ENCODE measurements at regions not wholly inside any gene's neighbourhood (a gene's known extent, or its start where the extent isn't known, plus 50 kb on each side); places are given as distances from the start of the nearest gene placed in this dataset.
"Not testable (repeated sequence)": the region's sequence is repeated elsewhere in the genome, so short reads cannot be mapped to it uniquely, and the experiment has no call there.

- DNase-seq = no peak
These were observed 185.0 kb upstream of the NRXN3 start for GRCh38 chr14:77985211-77985615.

- DNase-seq = no peak
These were observed 183.4 kb upstream of the NRXN3 start for GRCh38 chr14:77986773-77987172.

GRCh38 chr14:77988096-77988870 lies 181.9 kb upstream of the NRXN3 start:
- DNase-seq = no peak

- no peak for DNase-seq
These were observed 181.2 kb upstream of the NRXN3 start for GRCh38 chr14:77988970-77989369.

GRCh38 chr14:77989441-77989991 lies 180.7 kb upstream of the NRXN3 start:
- DNase-seq = no peak

DNA sequence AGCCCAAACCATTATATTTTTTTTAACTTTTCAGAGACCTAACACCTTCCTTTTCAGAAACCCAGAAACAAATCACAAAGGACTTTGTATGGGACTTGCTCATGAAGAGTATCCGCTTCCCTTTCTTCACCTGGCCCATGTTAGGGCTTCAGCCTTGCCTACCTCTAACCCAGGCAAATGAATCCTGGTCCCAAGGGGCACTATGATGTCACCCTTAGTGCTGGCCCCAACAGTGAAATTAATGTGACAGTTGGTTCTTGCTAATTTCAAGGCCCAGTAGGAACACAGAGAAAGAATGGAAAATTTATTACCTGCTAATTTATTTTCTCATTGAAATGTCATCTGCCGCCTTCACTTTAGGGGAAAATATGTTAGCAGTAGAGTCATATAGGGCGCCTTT lies 179.8 kb upstream of the NRXN3 start:
- DNase-seq = no peak

DNA sequence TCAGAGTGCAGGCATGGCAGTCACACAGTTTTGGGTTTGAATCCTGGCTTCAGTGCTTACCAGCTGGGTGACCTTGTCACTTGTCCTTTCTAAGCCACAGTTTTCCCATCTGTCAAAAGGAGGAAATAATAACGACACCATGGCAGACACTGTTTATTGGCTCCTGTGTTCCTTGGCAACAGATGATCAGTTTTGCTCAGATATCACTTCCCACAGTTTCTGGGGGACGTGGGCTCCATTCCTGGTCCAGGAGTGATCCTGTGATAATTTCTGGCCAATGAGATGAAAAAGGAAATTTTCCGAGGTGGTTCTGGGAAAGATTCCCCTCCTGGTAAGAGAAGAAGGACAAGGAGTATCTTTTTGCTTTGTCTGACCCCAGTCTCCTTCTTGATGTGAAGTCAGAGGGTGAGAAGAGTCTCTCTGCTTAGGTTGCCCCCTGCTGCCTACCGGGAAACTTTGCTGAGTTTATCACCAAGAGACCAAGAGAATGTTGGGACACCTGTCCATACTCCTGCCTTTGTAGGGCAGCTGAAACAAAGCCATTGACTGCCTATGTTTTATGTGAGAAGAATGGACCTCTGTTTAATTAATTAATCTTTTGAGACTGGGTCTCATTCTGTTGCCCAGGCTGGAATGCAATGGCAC lies 178.9 kb upstream of the NRXN3 start:
- DNase-seq = no peak

- DNase-seq = no peak
These were observed 164.8 kb upstream of the NRXN3 start for GRCh38 chr14:78005325-78005724.

DNA sequence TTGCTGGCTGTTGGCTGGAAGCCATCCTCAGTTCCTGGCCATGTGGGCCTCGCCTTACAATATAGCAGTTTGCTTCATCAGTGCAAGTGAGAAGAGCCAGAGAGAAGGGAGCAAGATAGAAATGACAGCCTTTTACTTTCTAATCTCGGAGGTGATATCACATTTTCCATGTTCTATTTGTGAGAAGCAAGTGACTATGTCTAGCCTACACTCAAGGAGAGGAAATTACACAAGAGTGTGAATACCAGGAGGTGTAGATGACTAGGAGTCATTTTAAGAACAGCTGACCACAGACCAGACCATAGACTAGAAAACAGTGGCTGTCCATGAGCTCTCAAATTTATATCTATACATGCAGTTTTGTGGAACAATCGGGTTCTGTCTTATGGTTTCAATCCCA lies 163.0 kb upstream of the NRXN3 start:
- no peak for DNase-seq

GRCh38 chr14:78010688-78011087 lies 159.5 kb upstream of the NRXN3 start:
- no peak for DNase-seq

DNA sequence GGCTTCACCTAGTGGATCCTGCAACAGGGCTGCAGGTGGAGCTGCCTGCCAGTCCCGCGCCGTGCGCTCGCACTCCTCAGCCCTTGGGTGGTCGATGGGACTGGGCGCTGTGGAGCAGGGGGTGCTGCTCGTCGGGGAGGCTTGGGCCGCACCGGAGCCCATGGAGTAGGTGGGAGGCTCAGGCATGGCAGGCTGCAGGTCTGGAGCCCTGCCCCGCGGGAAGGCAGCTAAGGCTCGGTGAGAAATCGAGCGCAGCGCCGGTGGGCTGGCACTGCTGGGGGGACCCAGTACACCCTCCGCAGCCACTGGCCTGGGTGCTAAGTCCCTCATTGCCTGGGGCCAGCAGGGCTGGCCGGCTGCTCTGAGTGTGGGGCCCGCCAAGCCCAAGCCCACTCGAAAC lies 156.3 kb upstream of the NRXN3 start:
- DNase-seq = not testable (repeated sequence)

DNA sequence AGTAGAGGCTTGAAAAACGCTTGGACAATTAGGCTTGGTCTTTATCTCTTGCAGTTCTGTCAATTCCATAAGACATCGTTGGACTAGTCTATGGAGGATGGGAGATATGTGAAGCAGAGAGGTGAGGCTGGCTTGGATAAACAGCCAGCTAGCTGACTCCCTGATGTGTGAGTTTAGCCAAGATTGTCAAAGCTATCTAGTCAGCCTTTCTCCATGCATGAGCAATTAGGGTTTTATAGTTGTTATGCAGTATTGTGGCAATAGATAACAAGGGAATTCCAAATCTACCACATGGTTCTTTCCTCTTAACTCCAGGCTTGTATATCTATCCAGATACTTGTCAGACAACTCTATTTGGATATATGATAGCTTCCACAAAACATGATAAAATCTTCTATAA lies 153.6 kb upstream of the NRXN3 start:
- DNase-seq = no peak

- DNase-seq = no peak
These were observed 151.9 kb upstream of the NRXN3 start for GRCh38 chr14:78018283-78018682.

DNA sequence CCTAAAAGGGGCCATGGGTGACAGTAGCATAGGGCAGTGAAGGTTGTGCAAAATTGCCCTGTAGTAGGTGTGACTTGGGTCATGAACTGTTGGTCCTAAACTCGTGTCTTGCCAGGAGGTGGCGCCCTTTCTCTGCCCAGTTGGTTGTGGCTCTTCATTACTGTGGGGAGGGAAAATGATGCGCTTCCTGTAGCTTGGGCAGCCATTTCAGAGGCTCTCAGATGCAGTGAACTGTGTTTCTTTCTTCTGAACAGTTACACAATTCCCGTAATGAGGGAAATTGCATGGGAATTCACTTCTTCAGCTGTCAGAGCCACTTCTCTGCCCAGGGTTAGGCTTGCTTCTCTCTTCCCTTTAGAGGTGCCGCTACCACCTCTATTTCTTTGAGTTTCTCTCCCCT lies 148.1 kb upstream of the NRXN3 start:
- DNase-seq = peak in 1 of 4 experiments; percentile 14

- DNase-seq = no peak
These were observed 147.1 kb upstream of the NRXN3 start for GRCh38 chr14:78023112-78023511.

GRCh38 chr14:78028471-78028870 lies 141.7 kb upstream of the NRXN3 start:
- DNase-seq = no peak

GRCh38 chr14:78029601-78030372 lies 140.4 kb upstream of the NRXN3 start:
- DNase-seq = no peak

DNA sequence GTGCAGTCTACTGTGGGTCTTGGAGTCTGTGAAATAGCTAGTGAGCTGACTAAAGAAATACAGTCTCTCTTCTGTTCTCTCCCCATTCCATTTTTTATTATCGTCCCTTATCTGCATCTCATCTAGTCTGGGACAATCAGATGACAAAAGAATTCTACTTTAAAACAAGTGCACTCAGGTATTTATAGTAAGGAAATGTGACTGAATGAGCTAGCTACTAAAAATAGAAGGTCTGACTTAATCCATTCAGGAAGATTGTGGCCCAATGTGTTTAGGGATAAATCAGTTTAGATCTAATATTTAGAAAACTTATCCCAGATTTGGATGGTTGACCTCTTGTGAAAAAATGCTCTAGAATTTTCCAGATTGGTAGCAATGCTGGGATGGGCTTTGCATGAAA lies 126.8 kb upstream of the NRXN3 start:
- no peak for DNase-seq

- no peak for DNase-seq
These were observed 122.1 kb upstream of the NRXN3 start for GRCh38 chr14:78048120-78048519.

DNA sequence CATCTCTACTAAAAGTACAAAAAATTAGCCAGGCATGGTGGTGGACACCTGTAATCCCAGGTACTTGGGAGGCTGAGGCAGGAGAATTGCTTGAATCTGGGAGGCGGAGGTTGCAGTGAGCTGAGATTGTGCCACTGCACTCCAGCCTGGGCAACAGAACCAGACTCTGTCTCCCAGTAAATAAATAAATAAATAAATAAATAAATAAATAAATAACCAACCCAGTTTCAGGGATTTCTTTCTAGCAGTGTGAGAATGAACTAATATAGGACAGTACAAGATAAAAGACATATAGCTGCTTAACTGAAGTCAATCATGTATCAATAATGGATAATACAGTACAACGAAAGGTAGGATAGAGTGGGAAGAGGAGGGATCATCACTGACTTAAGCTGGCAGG lies 113.3 kb upstream of the NRXN3 start:
- not testable (repeated sequence) for DNase-seq

DNA sequence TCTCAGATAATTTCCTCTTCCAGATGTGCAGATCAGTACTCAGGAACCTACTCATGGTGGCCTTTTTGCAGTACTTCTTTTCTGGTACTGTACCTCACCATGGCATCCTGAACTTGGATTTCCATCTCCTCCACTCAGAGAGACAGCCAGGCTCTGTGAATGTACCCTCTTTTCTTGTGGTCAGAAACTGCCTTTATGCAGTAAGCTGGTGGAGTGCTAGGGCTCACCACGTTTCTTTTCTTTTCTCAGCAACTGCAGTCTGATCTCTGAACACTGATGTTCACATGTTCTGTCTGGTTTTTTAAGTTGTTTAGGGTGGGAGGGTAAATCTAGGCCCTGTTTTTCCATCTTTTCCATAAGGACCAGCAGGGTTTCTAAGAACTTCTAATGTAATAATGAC lies 99.8 kb upstream of the NRXN3 start:
- no peak for DNase-seq

DNA sequence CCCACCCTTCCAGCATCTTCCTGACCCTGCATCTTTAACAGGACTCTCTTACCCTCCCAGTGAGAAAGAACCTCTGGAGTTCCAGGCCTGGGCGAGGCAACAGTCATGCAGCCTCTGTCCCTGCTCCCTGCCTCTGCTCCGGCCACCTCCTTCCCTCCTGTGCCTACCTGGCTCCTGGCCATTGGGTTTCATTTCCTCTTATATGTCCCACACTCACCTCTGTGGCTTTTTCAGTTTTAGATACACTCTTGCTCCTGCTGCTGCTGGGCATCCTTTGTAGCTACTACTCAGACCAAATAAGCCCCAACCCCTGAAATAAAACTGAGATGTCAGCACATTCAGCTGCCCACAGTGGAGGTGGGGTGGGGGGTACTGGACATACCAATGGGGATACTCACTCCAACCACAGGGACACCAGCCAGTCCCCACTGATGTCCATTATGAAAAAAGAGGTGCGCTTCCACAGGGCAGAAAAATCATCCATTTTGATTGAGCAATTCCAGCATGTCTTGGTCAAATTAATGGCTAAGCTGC lies 99.1 kb upstream of the NRXN3 start:
- no peak for DNase-seq

- DNase-seq = no peak
These were observed 97.1 kb upstream of the NRXN3 start for GRCh38 chr14:78073028-78073427.

Measured in activated naive CD4-positive, alpha-beta T cell (primary cell).